ENCODE measurements at regions not wholly inside any gene's neighbourhood (a gene's known extent, or its start where the extent isn't known, plus 50 kb on each side); places are given as distances from the start of the nearest gene placed in this dataset.

DNA sequence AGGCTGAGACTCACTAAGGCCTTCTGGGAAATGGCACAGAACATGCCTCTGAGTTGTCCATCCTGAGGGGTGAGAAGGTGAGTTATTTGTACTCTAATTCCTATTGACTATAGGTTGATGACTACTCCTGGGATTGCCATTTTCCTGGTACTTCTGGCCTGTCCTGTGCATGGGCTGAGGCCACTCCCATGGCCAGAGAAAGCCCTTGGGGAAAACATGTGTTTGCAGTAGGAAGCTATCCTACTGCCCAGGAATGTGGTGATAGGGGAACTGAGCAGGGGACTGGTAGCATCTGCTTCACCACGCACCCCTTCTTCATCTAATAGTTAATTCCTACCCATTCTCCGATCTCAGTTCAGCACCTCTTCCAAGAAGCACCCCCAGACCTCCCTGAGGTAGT lies 62.6 kb upstream of the MEX3C start:
- TF ChIP-seq, protein P1, sequence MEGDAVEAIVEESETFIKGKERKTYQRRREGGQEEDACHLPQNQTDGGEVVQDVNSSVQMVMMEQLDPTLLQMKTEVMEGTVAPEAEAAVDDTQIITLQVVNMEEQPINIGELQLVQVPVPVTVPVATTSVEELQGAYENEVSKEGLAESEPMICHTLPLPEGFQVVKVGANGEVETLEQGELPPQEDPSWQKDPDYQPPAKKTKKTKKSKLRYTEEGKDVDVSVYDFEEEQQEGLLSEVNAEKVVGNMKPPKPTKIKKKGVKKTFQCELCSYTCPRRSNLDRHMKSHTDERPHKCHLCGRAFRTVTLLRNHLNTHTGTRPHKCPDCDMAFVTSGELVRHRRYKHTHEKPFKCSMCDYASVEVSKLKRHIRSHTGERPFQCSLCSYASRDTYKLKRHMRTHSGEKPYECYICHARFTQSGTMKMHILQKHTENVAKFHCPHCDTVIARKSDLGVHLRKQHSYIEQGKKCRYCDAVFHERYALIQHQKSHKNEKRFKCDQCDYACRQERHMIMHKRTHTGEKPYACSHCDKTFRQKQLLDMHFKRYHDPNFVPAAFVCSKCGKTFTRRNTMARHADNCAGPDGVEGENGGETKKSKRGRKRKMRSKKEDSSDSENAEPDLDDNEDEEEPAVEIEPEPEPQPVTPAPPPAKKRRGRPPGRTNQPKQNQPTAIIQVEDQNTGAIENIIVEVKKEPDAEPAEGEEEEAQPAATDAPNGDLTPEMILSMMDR (IDR thresholded peaks at IDR 0.05) = no peak
- no peak for TF ChIP-seq POLR2A (IDR thresholded peaks at IDR 0.05)
- TF ChIP-seq EP300 (IDR thresholded peaks at IDR 0.05) = no peak
